Muscle of back (tissue), 3 donors: ENCODE measurements at regions not wholly inside any gene's neighbourhood (a gene's known extent, or its start where the extent isn't known, plus 50 kb on each side); places are given as distances from the start of the nearest gene placed in this dataset.

ENCODE experiments used
- DNase-seq, 3 donors: peaks; one replicate each; pipeline versions ENCODE4 v3.0.0 to v3.0.0-alpha.2; 2013

- peak in 2 of 3 donors; percentile 48 to 82 for DNase-seq
Measured at GRCh38 chr6:14713008-14713960, 532.6 kb upstream of the JARID2 start.

GRCh38 chr6:14713966-14714631 lies 531.8 kb upstream of the JARID2 start:
- no peak for DNase-seq

GRCh38 chr6:14715076-14715475 lies 530.8 kb upstream of the JARID2 start:
- DNase-seq, result no peak

DNA sequence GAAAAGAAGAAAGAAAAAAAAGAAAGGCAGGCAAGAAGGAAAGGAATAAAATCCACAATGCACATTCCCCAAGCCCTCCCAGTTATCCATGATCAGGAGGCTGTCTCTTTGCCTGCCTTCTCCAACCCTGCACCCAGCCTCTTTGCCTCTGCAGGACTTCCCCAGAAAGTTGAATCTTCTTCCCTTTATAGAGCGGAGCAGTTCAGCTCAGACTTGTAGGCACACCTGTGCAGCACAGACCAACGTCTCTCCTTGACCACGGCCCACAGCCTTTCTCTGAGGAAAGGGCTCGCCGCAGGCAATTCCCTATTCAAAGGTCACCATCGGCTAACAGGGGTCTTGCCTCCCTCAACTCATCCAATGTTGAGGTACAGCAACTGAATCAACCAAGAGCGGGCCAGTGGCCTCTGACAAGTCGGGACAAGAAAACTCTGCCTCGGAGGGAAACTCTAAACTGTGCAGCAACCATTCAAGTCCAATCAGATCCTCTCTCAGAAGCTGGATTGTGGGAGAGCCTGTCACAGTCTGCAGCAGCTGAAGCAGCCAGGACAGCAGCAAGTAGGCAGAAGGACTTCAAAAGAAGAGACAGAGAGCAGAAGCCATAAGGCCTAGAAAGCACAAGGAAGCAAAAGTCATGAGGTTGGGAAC lies 529.2 kb upstream of the JARID2 start:
- no peak for DNase-seq

DNA sequence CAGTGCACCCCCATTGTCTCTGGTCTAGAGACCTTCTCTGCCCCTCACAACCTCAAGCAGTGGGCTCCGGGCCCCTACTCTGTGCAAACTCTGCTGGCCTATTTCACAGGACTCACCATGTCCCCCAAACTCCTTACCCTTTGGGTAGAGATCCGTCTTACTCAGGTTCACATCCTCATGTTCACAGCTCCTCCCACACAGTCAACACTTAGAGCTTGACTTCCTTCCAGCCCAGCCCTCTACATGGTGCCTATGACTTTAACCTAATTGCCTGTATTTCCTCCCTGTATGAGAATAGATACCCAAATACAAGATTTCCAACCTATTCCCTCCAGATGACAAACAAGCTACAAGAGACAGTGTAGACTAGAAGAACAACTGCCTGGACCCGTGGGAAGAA lies 528.6 kb upstream of the JARID2 start:
- DNase-seq, result no peak

DNA sequence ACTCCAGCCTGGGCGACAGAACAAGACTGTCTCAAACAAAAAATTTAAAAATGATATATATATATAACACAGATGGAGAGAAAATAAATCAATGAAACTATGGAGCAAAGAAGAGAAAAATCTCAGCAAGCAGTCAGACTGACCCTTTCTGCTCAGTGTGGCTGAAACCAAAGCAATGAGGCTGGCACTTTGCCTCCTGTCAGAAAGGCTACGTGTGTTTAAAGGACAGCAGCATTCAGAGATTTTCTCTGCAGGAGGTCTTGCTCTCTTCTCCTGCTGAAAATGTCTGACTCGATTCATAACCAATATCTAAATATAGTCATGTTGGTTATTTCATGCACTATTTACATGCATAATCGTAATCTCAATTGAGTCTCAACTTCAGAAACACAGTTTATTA lies 527.0 kb upstream of the JARID2 start:
- DNase-seq, result no peak

GRCh38 chr6:14719270-14719669 lies 526.6 kb upstream of the JARID2 start:
- DNase-seq, result no peak

- DNase-seq, result no peak
Measured at GRCh38 chr6:14720411-14721102, 525.3 kb upstream of the JARID2 start.

GRCh38 chr6:14721103-14721758 lies 524.6 kb upstream of the JARID2 start:
- DNase-seq, result peak in 1 of 3 donors; percentile 53

DNA sequence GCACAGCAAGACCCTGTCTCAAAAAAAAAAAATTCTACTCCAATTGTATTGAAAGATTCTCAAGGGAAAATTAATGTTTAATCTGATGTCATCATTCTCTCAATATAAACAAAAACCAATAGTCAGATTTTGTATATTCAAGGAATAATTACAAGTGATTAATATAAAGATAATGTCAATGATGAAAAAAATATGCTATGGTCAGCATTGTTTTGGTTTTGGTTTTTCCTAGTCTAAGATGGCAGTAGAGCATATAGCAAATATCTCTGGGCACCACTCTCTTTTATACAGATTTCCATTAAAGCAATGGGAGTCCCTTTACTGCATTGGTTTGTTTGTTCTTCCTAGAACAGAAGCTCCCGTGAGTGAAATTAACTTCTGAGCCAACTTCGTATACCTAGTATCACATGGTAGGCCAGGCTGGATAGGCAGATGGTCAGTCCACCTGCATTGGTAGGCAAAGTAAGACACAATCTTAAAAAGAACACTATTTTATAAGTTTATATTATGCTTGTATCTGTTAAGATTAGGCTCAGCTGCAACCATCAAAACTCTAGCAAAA lies 523.8 kb upstream of the JARID2 start:
- DNase-seq, result no peak

- DNase-seq, result no peak
Measured at GRCh38 chr6:14722704-14723103, 523.2 kb upstream of the JARID2 start.

DNA sequence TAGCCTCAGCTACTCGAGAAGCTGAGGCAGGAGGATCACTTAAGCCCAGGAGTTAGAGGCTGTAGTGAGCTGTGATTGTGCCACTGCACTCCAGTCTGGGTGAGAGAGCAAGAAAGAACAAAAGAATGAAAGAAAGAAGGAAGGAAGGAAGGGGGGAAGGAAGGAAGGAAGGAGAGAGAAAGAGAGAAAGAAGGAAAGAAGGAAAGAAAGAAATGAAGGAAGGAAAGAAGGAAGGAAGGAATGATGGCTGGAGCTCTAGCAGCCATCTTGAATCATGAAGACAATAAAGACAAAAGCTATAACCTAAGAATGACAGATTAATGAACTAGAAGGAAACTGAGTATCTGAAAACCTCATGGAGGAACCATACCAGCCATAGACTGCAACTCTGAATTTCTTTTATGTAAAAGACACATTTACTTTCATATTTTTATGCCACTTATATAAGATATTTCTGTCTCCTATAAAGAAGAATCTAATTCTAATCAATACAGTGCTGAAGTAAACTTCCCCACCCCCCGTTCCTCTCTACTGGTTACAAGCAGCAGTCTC lies 522.3 kb upstream of the JARID2 start:
- no peak for DNase-seq

GRCh38 chr6:14724549-14724948 lies 521.3 kb upstream of the JARID2 start:
- DNase-seq, result no peak

GRCh38 chr6:14726816-14727493 lies 518.9 kb upstream of the JARID2 start:
- DNase-seq, result no peak

- DNase-seq, result no peak
Measured at GRCh38 chr6:14727494-14728395, 518.1 kb upstream of the JARID2 start.

DNA sequence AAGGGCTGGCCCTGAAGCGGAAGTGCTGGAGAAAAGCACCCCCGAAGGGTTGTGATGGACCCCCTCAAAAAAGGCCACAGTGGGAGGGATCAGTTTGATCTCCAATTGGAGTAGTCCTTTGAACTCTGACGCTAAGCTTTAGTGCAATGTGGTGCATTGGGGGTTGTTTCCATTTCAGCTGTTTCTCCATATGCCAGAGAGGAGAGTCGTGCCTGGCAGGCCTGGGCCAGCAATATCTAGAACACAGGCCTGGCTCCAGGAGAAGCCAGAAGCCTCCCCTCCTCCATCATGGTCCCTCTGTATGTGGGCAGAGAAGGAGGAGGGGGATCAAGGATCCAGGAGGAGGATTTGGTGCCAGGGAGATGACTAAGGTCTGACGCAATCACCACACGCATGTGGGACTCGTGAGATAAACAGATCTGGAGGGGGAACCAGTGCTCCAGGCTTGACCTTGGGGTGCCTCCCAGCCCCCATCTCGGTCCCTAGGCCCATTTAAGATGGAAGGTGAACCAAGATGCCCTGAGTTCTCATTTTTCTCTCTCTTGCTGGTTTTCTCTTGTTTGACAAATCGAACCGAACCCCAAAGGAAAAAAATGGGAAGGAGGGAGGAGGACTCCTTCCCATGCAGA lies 517.4 kb upstream of the JARID2 start:
- DNase-seq, result peak in 1 of 3 donors; percentile 52

DNA sequence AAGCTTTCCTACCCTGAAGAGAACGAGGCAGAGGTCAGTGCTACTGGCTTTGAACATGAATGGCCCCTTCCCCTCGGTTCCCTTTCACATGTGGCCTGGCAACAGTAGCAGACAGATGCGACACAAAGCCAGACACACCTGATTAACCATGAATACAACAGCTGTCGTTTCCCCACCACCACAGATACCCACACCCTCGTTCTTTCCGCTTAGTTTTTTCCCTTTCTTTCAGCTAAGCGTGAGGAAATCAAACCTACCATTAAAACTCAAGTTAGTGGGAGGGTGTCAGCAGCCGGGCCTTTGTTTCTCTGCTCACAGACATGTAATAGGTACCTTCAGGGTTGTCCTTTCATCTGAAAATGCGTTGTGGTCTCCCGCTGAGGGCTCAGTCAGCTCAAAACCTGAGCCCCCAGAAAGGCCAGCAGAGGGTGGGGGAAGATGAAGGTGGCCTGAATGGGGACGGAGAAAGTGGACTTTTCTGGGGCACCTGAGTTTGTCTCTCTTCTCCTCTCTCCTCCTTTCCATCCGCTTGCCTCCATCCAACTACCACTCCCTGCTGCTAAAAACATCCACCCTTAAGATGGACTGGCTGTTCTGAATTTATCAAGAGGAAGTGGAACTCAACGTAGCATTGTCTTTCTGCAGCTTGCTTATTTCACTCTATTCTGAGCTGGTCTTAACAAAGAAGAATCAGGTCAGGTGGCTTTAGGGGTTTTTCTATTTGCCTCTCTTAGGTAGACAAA lies 516.6 kb upstream of the JARID2 start:
- DNase-seq, result no peak

DNA sequence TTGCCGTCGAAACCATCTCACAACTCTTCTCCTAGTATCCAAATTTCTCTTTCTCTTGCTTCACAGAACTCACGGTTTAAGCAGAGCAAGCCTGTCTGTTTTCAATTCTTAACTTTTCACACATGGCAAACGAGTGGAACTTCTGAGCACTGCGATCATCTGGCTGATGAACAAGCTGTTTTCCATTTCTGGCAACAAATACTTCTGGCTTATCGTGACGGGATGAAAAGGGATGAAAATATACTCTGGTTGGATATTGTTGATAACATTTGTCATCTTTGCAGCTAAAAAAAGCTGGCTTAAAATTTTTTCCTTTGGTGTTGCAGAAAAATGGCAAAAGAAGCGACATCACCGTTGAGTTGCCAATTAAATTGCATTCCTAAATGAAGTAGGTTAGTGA lies 515.2 kb upstream of the JARID2 start:
- peak; percentile 56 to 76 (median 66) for DNase-seq
